B cell (primary cell): ENCODE measurements at regions not wholly inside any gene's neighbourhood (a gene's known extent, or its start where the extent isn't known, plus 50 kb on each side); places are given as distances from the start of the nearest gene placed in this dataset.

ENCODE experiments used
- CTCF ChIP-seq: fragments of 200-600 bp; IDR thresholded peaks from one replicate; pipeline ENCODE4 v1.8.0; 2022; ENCODE audit warnings: antibody characterized with exemption, mild to moderate bottlenecking
- EZH2 ChIP-seq: IDR thresholded peaks from 2 replicates; pipeline ENCODE4 v1.6.1; 2012; ENCODE audit warnings: borderline replicate concordance, low read depth, mild to moderate bottlenecking, moderate library complexity, low read length; ENCODE audit not compliant: insufficient read depth, poor library complexity, severe bottlenecking

GRCh38 chr2:53312721-53313120 lies 454.9 kb upstream of the CHAC2 start:
- no peak for TF ChIP-seq EZH2
- no peak for TF ChIP-seq CTCF
